ENCODE measurements at regions not wholly inside any gene's neighbourhood (a gene's known extent, or its start where the extent isn't known, plus 50 kb on each side); places are given as distances from the start of the nearest gene placed in this dataset.

- H3K4me2 ChIP-seq (ENCODE audit: low read depth, low read length, poor library complexity, severe bottlenecking): no peak overlapping the region
- H3K4me1 ChIP-seq (ENCODE audit: insufficient read depth, low read length, poor library complexity, severe bottlenecking): no peaks in the 10 kb centered on the region
- H3K4me3 ChIP-seq (ENCODE audit: low read length, poor library complexity, severe bottlenecking): no peak overlapping the region
- H3K9me3 ChIP-seq (ENCODE audit: insufficient read depth, low read depth, low read length): no peaks in the 10 kb centered on the region
- no peaks in the 10 kb centered on the region for H4K20me1 ChIP-seq (ENCODE audit: insufficient read depth, low read length, poor library complexity, severe bottlenecking)
- no peaks in the 10 kb centered on the region for H3K79me2 ChIP-seq (ENCODE audit: insufficient read depth, low read length)
- no peak overlapping the region for H3K9ac ChIP-seq (ENCODE audit: low read depth, low read length, poor library complexity, severe bottlenecking)
- H3F3A ChIP-seq (ENCODE audit: low read depth): no peaks in the 10 kb centered on the region
- no peaks in the 10 kb centered on the region for H3K36me3 ChIP-seq (ENCODE audit: insufficient read depth, low read length)
- no peak for TF ChIP-seq EZH2phosphoT487 (IDR thresholded peaks at IDR 0.05; ENCODE audit: borderline replicate concordance)
- no peak for TF ChIP-seq CTCF (conservative IDR thresholded peaks at IDR 0.05; ENCODE audit: low read length)
- no peaks in the 10 kb centered on the region for H3K27me3 ChIP-seq (ENCODE audit: insufficient read depth, low read length, poor library complexity, severe bottlenecking)
- no peak overlapping the region for H2AFZ ChIP-seq (ENCODE audit: low read length)
- no peaks in the 10 kb centered on the region for H3K9me2 ChIP-seq (replicated peaks; ENCODE audit: low read depth, low read length)
These were observed 730.6 kb upstream of the IGFBP3 start for GRCh38 chr7:46651561-46652088.

GRCh38 chr7:46651070-46651469 lies 730.0 kb upstream of the IGFBP3 start:
- Histone ChIP-seq H2AFZ (ENCODE audit: low read length) (no peak overlapping the region), H3K36me3 (ENCODE audit: insufficient read depth, low read length) (no peaks in the 10 kb centered on the region), H3K4me3 (ENCODE audit: low read length, poor library complexity, severe bottlenecking) (no peak overlapping the region), H3F3A (ENCODE audit: low read depth) (no peaks in the 10 kb centered on the region), H3K9ac (ENCODE audit: low read depth, low read length, poor library complexity, severe bottlenecking) (no peak overlapping the region), H3K4me2 (ENCODE audit: low read depth, low read length, poor library complexity, severe bottlenecking) (no peak overlapping the region), H4K20me1 (ENCODE audit: insufficient read depth, low read length, poor library complexity, severe bottlenecking) (no peaks in the 10 kb centered on the region), H3K79me2 (ENCODE audit: insufficient read depth, low read length) (no peaks in the 10 kb centered on the region), H3K4me1 (ENCODE audit: insufficient read depth, low read length, poor library complexity, severe bottlenecking) (no peaks in the 10 kb centered on the region), H3K9me3 (ENCODE audit: insufficient read depth, low read depth, low read length) (no peaks in the 10 kb centered on the region), H3K27me3 (ENCODE audit: insufficient read depth, low read length, poor library complexity, severe bottlenecking) (no peaks in the 10 kb centered on the region), H3K9me2 (replicated peaks; ENCODE audit: low read depth, low read length) (no peaks in the 10 kb centered on the region)
- no peak for TF ChIP-seq CTCF (conservative IDR thresholded peaks at IDR 0.05; ENCODE audit: low read length)
- no peak for TF ChIP-seq EZH2phosphoT487 (IDR thresholded peaks at IDR 0.05; ENCODE audit: borderline replicate concordance)

- Histone ChIP-seq H3K27me3 (ENCODE audit: insufficient read depth, low read length, poor library complexity, severe bottlenecking) (no peaks in the 10 kb centered on the region), H3K9ac (ENCODE audit: low read depth, low read length, poor library complexity, severe bottlenecking) (no peak overlapping the region), H3K4me2 (ENCODE audit: low read depth, low read length, poor library complexity, severe bottlenecking) (no peak overlapping the region), H3K9me3 (ENCODE audit: insufficient read depth, low read depth, low read length) (no peaks in the 10 kb centered on the region), H3F3A (ENCODE audit: low read depth) (no peaks in the 10 kb centered on the region), H3K9me2 (replicated peaks; ENCODE audit: low read depth, low read length) (no peaks in the 10 kb centered on the region), H3K4me3 (ENCODE audit: low read length, poor library complexity, severe bottlenecking) (no peak overlapping the region), H2AFZ (ENCODE audit: low read length) (no peak overlapping the region), H3K79me2 (ENCODE audit: insufficient read depth, low read length) (no peaks in the 10 kb centered on the region), H3K36me3 (ENCODE audit: insufficient read depth, low read length) (no peaks in the 10 kb centered on the region), H4K20me1 (ENCODE audit: insufficient read depth, low read length, poor library complexity, severe bottlenecking) (no peaks in the 10 kb centered on the region), H3K4me1 (ENCODE audit: insufficient read depth, low read length, poor library complexity, severe bottlenecking) (no peaks in the 10 kb centered on the region)
- no peak for TF ChIP-seq EZH2phosphoT487 (IDR thresholded peaks at IDR 0.05; ENCODE audit: borderline replicate concordance)
- TF ChIP-seq CTCF (conservative IDR thresholded peaks at IDR 0.05; ENCODE audit: low read length): no peak
These were observed 728.8 kb upstream of the IGFBP3 start for GRCh38 chr7:46649876-46650275.
